Psoas muscle (tissue), 7 donors: ENCODE measurements at regions not wholly inside any gene's neighbourhood (a gene's known extent, or its start where the extent isn't known, plus 50 kb on each side); places are given as distances from the start of the nearest gene placed in this dataset.

Source experiments
- ATAC-seq, 4 donors: fragments of 200-7000 bp; cut with Tn5 transposase; one replicate each; pipeline ENCODE4 v1.9.1; 2020; ENCODE audit warnings: moderate library complexity in 3 of 4, mild to moderate bottlenecking in 2 of 4
- DNase-seq, 2 donors: peaks; one replicate each; pipeline ENCODE4 v3.0.0-alpha.2; 2020
- H3K27ac ChIP-seq: fragments of 200-600 bp; one replicate; pipeline ENCODE4 v1.8.0; 2022
- H3K27me3 ChIP-seq, 3 donors: fragments of 200-600 bp in 1 of 3; one replicate each; pipeline versions ENCODE4 v1.6.1 to v1.8.0; 2013 to 2022; ENCODE audit warnings: low read length in 2 of 3, mild to moderate bottlenecking in 2 of 3, moderate library complexity in 1 of 3; ENCODE audit not compliant: insufficient read depth in 3 of 3
- H3K36me3 ChIP-seq, 2 donors: fragments of 200-600 bp in 1 of 2; one replicate each; pipeline versions ENCODE4 v1.6.1 to v1.8.0; 2013 to 2022; ENCODE audit warnings: low read depth in 1 of 2, mild to moderate bottlenecking in 1 of 2, moderate library complexity in 1 of 2; ENCODE audit not compliant: insufficient read depth in 1 of 2
- H3K4me1 ChIP-seq: fragments of 200-600 bp; one replicate; pipeline ENCODE4 v1.8.0; 2022
- H3K4me3 ChIP-seq: fragments of 200-600 bp; one replicate; pipeline ENCODE4 v1.8.0; 2022; ENCODE audit warnings: mild to moderate bottlenecking
- H3K9me3 ChIP-seq: fragments of 200-600 bp; one replicate; pipeline ENCODE4 v1.8.0; 2022
- WGBS, 3 donors: extraction: QIAGEN DNeasy Blood & Tissue Kit; methylation state at CpG; one replicate each; pipeline versions ENCODE4 v1.1.6 to v1.1.7; 2013; 5-methylcytosine and 5-hydroxymethylcytosine counted together
- intact Hi-C, 2 donors: fragments of 100-400 bp; cut with DNase I; formaldehyde crosslinking; loops; one replicate each; pipeline versions ENCODE4 v1.11.0 to v1.14.2; 2022
- TF ChIP-seq, protein P1 (sequence below): fragments of 200-600 bp; IDR thresholded peaks from one replicate; pipeline ENCODE4 v1.8.0; 2022; ENCODE audit warnings: antibody characterized with exemption
- donor health status: healthy with polysubstance abuse.
- donor health status: DM: no; HTN: no; CAD: no; lungs with moderate emphysema.
- donor health status: Bipolar disorder and iron deficiency.
- donor health status: healthy.
- donor health status: DM: yes; HTN: yes; CAD: no.
- donor health status: DM: no; HTN: no; CAD: no.
- donor health status: DM: yes; HTN: yes; CAD: no.

DNA sequence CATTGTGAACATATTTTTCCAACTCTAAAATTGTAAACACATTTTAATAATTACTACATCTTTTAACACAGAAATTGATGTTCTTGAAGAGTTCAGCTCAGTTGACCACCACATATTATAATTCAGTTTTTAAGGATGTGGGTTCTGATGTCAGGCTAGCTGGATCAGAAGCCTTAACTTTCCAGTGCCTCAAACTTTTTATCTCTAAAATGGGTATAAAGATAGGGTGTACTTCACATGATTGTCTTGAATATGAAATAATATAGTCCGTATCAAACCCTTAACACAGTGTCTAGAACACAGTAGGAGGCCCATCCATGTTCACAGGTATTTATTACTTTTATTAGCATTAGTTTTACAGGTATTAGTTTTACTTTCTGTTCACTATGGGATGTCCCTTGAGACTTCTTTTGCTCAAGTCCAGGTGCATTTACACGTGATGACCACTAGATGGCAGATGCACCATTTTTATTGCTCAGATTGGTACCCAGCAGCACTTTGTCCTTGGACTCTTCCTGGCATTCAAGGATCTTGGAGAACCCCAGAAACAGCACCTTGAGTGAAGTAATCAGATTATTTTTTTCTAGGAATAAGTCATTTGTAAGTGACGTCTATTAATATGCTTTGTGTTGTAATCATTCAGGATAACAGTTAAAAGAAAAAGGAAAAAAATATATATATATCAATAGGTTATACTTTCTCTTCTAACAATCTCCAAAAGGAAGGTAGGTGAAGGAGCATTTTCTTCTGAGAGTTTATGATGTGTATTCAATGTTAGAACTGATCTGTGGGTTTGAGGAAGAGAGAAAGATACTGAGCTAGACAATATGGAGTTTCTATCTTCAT, 580.2 kb downstream of the ETNK1 start:
- TF ChIP-seq, protein P1, sequence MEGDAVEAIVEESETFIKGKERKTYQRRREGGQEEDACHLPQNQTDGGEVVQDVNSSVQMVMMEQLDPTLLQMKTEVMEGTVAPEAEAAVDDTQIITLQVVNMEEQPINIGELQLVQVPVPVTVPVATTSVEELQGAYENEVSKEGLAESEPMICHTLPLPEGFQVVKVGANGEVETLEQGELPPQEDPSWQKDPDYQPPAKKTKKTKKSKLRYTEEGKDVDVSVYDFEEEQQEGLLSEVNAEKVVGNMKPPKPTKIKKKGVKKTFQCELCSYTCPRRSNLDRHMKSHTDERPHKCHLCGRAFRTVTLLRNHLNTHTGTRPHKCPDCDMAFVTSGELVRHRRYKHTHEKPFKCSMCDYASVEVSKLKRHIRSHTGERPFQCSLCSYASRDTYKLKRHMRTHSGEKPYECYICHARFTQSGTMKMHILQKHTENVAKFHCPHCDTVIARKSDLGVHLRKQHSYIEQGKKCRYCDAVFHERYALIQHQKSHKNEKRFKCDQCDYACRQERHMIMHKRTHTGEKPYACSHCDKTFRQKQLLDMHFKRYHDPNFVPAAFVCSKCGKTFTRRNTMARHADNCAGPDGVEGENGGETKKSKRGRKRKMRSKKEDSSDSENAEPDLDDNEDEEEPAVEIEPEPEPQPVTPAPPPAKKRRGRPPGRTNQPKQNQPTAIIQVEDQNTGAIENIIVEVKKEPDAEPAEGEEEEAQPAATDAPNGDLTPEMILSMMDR = peak; percentile 82
- no peaks in the 10 kb centered on the region for H3K27me3 ChIP-seq
- peak in 1 of 4 donors; percentile 37 for ATAC-seq
- no peaks in the 10 kb centered on the region for H3K36me3 ChIP-seq
- H3K27ac ChIP-seq = no peak overlapping the region
- H3K4me1 ChIP-seq = no peaks in the 10 kb centered on the region
- no peak overlapping the region for H3K4me3 ChIP-seq
- no peaks in the 10 kb centered on the region for H3K9me3 ChIP-seq
- no peak for DNase-seq
- 25 to 28% (median 26%) methylated on average over 3 of the region's 3 CpGs for WGBS, 3 donors
- intact Hi-C loops = no loop called here

DNA sequence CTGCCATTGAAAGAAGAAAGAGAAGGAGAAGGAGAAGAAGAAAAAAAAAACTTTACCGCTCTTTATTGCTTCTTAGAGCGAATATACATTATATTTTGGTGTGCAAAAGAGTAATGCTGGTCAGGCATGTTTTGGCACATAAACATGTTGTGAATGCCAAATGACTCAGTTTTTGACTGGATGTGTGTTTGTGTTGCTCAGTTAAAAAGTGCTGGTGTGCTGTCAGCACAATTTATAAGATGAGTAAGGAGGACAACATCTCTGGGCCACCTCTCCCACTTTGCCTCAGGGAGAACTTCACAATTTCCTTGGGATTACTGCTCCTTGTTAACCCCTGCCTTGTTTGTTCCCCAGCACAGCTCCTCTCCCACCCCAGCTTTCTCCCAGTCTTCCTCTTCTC, 584.8 kb downstream of the ETNK1 start:
- no peak for DNase-seq
- Histone ChIP-seq H3K36me3 (no peaks in the 10 kb centered on the region), H3K9me3 (peaks cover 3% of the 10 kb centered on the region), H3K27ac (no peak overlapping the region), H3K27me3 (no peaks in the 10 kb centered on the region), H3K4me1 (no peaks in the 10 kb centered on the region), H3K4me3 (no peak overlapping the region)
- ATAC-seq = no peak
- 88 to 95% (median 93%) methylated on average over 2 of the region's 2 CpGs for WGBS, 3 donors
- intact Hi-C loops = no loop called here
- TF ChIP-seq, protein P1 = no peak

DNA sequence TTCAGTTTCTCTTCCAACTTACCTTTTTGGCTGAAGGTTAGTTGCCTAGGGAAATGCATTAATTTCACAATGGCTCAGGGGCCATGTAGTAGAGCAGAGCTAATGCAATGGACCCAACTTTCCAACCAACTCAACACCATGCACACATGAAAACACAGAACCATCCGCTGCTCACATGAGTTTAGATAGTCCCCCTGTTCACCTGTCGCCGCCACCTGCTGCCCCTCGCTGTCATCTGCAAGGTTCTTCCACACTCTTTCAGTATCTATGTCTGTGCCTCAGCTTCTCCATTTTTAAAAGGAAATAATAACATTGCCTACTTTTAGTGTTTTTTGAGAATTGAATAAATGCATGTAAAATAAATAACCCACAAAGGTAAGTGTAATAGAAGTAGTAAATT, 585.6 kb downstream of the ETNK1 start:
- WGBS, 3 donors = 95 to 98% (median 98%) methylated on average over 4 of the region's 4 CpGs
- Histone ChIP-seq H3K36me3 (no peaks in the 10 kb centered on the region), H3K4me3 (no peak overlapping the region), H3K4me1 (no peaks in the 10 kb centered on the region), H3K27ac (no peak overlapping the region), H3K27me3 (no peaks in the 10 kb centered on the region), H3K9me3 (peaks cover 3% of the 10 kb centered on the region)
- TF ChIP-seq, protein P1 = no peak
- ATAC-seq = no peak
- intact Hi-C loops = no loop called here
- DNase-seq = no peak

DNA sequence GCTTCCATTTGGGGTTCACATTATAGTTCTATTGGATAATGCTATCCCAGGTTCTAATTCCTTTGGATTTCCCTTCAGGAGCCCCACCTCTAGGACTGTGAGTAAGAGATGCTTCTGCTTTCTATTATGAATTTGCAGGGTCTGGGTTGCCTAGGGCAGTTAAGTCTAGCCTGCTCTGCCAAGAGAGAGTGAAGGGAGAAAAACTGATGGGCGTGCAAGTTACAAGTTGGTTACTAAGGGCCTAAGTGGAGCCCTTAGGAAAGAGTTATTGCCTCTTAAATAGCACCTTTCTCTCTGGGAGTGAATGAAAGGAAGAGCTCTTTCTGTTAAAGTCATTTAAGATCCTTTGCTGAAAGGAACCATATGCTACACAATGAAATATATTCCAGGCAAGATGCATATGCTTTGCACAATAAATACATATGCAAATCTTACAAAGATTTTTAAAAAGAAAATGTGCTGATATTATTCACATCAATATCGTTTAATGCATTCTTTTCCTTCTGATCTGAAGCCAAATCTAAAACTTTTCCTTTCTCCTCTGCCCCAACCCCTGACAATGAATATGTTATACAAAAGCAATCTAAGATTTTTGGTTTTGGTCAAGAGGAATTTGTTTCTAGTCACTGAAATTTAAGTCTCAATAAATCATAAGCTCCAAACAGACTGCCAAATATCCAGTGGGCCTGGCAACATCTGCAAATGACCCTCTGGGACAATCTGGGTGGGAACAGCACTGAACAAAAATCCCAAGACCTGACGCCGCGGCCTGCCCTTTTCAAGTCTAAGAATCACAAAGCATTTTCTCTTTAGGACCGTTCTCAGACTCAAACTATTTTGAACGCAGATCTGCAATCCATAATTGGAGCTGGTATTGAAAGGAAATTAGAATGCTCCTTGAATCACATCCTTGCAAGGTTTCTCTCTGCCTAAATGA, 586.7 kb downstream of the ETNK1 start:
- DNase-seq = no peak
- Histone ChIP-seq H3K4me3 (no peak overlapping the region), H3K4me1 (no peaks in the 10 kb centered on the region), H3K9me3 (peaks cover 3% of the 10 kb centered on the region), H3K36me3 (no peaks in the 10 kb centered on the region), H3K27ac (no peak overlapping the region), H3K27me3 (no peaks in the 10 kb centered on the region)
- ATAC-seq = no peak
- intact Hi-C loops = no loop called here
- WGBS, 3 donors = 35 to 40% (median 40%) methylated on average over 7 of the region's 7 CpGs
- TF ChIP-seq, protein P1 = no peak
